ENCODE measurements at regions not wholly inside any gene's neighbourhood (a gene's known extent, or its start where the extent isn't known, plus 50 kb on each side); places are given as distances from the start of the nearest gene placed in this dataset.

GRCh38 chrX:40908026-40908425, 172.7 kb upstream of the MED14 start:
- Histone ChIP-seq H3K36me3 (replicated peaks in 1 of 2; ENCODE audit: control extremely low read depth in 1 of 2, control insufficient read depth in 1 of 2, extremely low read depth in 1 of 2, insufficient read depth in 2 of 2, low read length in 1 of 2) (no peaks in the 10 kb centered on the region), H3K27me3 (replicated peaks in 1 of 4; ENCODE audit: control extremely low read depth in 1 of 4, control insufficient read depth in 3 of 4, insufficient read depth in 4 of 4, low read length in 3 of 4) (no peaks in the 10 kb centered on the region), H2AFZ (ENCODE audit: insufficient read depth, low read depth, low read length, poor library complexity, severe bottlenecking) (no peak overlapping the region), H3K4me3 (ENCODE audit: control extremely low read depth in 1 of 5, extremely low read depth in 1 of 5, insufficient read depth in 1 of 5, low read depth in 2 of 5, low read length in 4 of 5) (no peak overlapping the region), H4K20me1 (ENCODE audit: control insufficient read depth, insufficient read depth, low read length, poor library complexity, severe bottlenecking) (no peaks in the 10 kb centered on the region), H3K4me1 (ENCODE audit: control insufficient read depth in 2 of 2, insufficient read depth in 2 of 2, low read length in 2 of 2) (no peaks in the 10 kb centered on the region), H3K9ac (ENCODE audit: low read length) (no peak overlapping the region), H3K79me2 (ENCODE audit: control insufficient read depth, insufficient read depth, low read length) (no peaks in the 10 kb centered on the region), H3K4me2 (replicated peaks; ENCODE audit: low read depth, low read length, poor library complexity, severe bottlenecking) (no peak overlapping the region), H3K27ac (ENCODE audit: low read length in 2 of 2) (no peak overlapping the region), H3K9me3 (ENCODE audit: control extremely low read depth in 1 of 3, control insufficient read depth in 2 of 3, insufficient read depth in 1 of 3, low read length in 2 of 3) (no peaks in the 10 kb centered on the region)
- intact Hi-C loops (cut with micrococcal nuclease) = no loop called here
- Mint-ChIP-seq H3K27me3 (no peaks in the 10 kb centered on the region), H3K9me3 (ENCODE audit: insufficient read depth) (no peaks in the 10 kb centered on the region), H3K4me3 (no peak overlapping the region), H3K27ac (no peak overlapping the region), H3K4me1 (no peaks in the 10 kb centered on the region)
- CTCF ChIA-PET = no interaction called here
- ATAC-seq (ENCODE audit: low read depth) (no peak), DNase-seq (no peak)
- 89% methylated on average over 3 of the region's 7 CpGs for WGBS (ENCODE audit: insufficient coverage)
- no peak for TF ChIP-seq CTCF (IDR thresholded peaks at IDR 0.05)
- TF ChIP-seq EZH2 (IDR thresholded peaks at IDR 0.05; ENCODE audit: borderline replicate concordance, insufficient read depth, low read depth, low read length, poor library complexity, severe bottlenecking) = no peak
- POLR2A ChIA-PET = no interaction called here

GRCh38 chrX:40908857-40909475, 173.6 kb upstream of the MED14 start:
- H3K9me3 Mint-ChIP-seq (ENCODE audit: insufficient read depth) = no peaks in the 10 kb centered on the region
- H3K4me3 Mint-ChIP-seq = no peak overlapping the region
- H3K4me1 Mint-ChIP-seq = no peaks in the 10 kb centered on the region
- Histone ChIP-seq H3K4me3 (ENCODE audit: control extremely low read depth in 1 of 5, extremely low read depth in 1 of 5, insufficient read depth in 1 of 5, low read depth in 2 of 5, low read length in 4 of 5) (no peak overlapping the region), H4K20me1 (ENCODE audit: control insufficient read depth, insufficient read depth, low read length, poor library complexity, severe bottlenecking) (no peaks in the 10 kb centered on the region), H3K27me3 (replicated peaks in 1 of 4; ENCODE audit: control extremely low read depth in 1 of 4, control insufficient read depth in 3 of 4, insufficient read depth in 4 of 4, low read length in 3 of 4) (no peaks in the 10 kb centered on the region), H3K4me2 (replicated peaks; ENCODE audit: low read depth, low read length, poor library complexity, severe bottlenecking) (no peak overlapping the region), H3K27ac (ENCODE audit: low read length in 2 of 2) (no peak overlapping the region), H3K9ac (ENCODE audit: low read length) (no peak overlapping the region), H3K36me3 (replicated peaks in 1 of 2; ENCODE audit: control extremely low read depth in 1 of 2, control insufficient read depth in 1 of 2, extremely low read depth in 1 of 2, insufficient read depth in 2 of 2, low read length in 1 of 2) (no peaks in the 10 kb centered on the region), H3K4me1 (ENCODE audit: control insufficient read depth in 2 of 2, insufficient read depth in 2 of 2, low read length in 2 of 2) (no peaks in the 10 kb centered on the region), H3K79me2 (ENCODE audit: control insufficient read depth, insufficient read depth, low read length) (no peaks in the 10 kb centered on the region), H3K9me3 (ENCODE audit: control extremely low read depth in 1 of 3, control insufficient read depth in 2 of 3, insufficient read depth in 1 of 3, low read length in 2 of 3) (no peaks in the 10 kb centered on the region), H2AFZ (ENCODE audit: insufficient read depth, low read depth, low read length, poor library complexity, severe bottlenecking) (no peak overlapping the region)
- no peak overlapping the region for H3K27ac Mint-ChIP-seq
- H3K27me3 Mint-ChIP-seq = no peaks in the 10 kb centered on the region
- intact Hi-C loops (cut with micrococcal nuclease) = no loop called here
- CTCF ChIA-PET = no interaction called here
- POLR2A ChIA-PET = no interaction called here
- no peak for DNase-seq
- TF ChIP-seq EZH2 (IDR thresholded peaks at IDR 0.05; ENCODE audit: borderline replicate concordance, insufficient read depth, low read depth, low read length, poor library complexity, severe bottlenecking) = no peak
- no peak for TF ChIP-seq CTCF (IDR thresholded peaks at IDR 0.05)
- ATAC-seq (ENCODE audit: low read depth) = no peak

Measured in B cell (primary cell).